Stimulated activated CD8-positive, alpha-beta memory T cell treated with anti-CD3 and anti-CD28 coated beads, Interleukin-4, amount 100 ng/mL, for 1 hour (primary cell): ENCODE measurements at regions not wholly inside any gene's neighbourhood (a gene's known extent, or its start where the extent isn't known, plus 50 kb on each side); places are given as distances from the start of the nearest gene placed in this dataset.
"Not testable (repeated sequence)": the region's sequence is repeated elsewhere in the genome, so short reads cannot be mapped to it uniquely, and the experiment has no call there.

ENCODE experiments used
- DNase-seq, 2 donors: peaks; one replicate each; pipeline ENCODE4 v3.0.0-alpha.2; 2020; ENCODE audit warnings: low read depth in 2 of 2, low spot score in 1 of 2

DNA sequence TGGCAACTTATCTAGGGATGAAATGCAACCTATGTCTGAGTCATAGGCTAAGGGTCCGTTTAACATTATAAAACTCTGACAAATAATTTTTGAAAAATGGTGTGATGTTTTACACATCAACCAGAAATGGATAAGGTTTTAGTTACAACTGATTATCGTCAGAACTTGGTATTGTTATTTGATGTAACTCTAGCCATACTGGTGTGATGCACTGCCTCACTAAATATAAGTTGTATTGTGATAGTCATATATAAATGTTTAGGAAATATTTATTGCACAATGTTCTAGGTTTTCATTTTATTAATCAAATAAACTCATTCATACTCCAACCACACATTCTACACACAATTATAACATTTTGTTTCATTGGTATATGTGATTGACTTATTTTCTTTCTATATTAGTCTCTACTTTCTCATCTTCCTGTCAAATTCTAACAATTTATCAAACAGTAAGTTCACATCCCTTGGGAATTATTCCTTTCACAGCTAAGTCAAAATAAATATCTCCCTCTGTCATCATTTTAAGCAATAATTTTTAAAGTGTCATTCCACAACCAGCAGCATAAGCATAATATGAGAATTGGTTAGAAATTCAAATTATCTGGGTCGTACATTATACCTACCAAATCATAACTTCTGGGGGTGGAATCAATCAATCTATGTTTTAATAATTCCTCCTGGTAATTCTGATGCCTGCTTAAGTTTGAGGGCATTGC, 873.9 kb downstream of the SLITRK1 start:
- DNase-seq, result no peak

- DNase-seq, result no peak
Observed at GRCh38 chr13:83007226-83007625, 875.0 kb downstream of the SLITRK1 start.

- DNase-seq, result no peak
Observed at GRCh38 chr13:83003185-83003584, 879.1 kb downstream of the SLITRK1 start.

DNA sequence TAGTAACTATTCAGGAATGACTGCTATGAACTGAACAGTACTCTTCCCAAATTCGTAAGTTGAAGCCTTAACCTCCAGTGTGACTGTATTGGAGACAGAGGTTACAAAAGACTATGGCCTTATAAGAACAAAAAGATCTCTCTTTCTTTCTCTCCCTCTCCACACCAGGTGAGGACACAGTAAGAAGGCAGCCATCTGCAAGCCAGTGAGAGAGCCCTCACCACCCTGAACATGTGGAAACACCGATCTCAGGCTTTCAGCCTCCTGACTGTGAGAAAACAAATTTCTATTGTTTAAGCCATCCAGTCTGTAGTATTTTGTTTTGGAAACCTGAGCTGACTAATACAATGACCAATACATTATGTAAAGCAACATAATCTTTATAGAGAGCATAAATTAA, 888.9 kb downstream of the SLITRK1 start:
- DNase-seq, result no peak

- no peak for DNase-seq
Observed at GRCh38 chr13:82976499-82976898, 905.8 kb downstream of the SLITRK1 start.

GRCh38 chr13:82963226-82964099, 918.8 kb downstream of the SLITRK1 start:
- DNase-seq, result no peak

- DNase-seq, result no peak
Observed at GRCh38 chr13:82962397-82962796, 919.9 kb downstream of the SLITRK1 start.

DNA sequence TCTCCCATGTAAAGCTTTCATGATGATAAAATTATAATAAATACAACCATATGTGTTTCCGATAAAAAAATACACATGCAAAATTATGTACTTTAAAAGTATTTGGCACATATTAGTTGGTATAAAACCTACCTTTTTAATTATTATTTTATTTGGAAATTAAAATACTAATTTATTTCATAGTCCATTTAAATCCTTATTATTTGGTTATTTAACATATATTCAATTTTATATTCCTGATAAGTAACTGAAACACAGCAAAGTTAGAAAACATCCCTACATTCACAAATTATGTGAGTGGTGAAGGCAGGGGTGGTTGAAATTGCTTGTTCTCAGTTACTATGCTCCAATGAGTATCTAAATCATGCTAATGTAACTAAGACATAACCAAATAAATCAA, 920.5 kb downstream of the SLITRK1 start:
- no peak for DNase-seq

DNA sequence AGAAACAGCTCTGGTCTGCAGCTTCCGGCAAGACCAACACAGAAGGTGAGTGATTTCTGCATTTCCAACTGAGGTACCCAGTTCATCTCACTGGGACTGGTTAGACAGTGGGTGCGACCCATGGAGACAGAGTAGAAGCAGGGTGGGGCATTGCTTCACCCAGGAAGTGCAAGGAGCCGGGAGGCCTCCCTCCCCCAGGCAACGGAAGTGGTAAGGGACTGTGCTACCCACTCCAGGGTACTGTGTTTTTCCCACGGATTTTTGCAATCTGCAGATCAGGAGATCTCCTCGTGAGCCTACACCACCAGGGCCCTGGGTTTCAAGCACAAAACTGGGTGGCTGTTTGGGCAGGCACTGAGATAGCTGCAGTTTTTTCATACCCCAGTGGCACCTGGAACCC, 929.9 kb downstream of the SLITRK1 start:
- not testable (repeated sequence) for DNase-seq

GRCh38 chr13:82947683-82948082, 934.6 kb downstream of the SLITRK1 start:
- no peak for DNase-seq

GRCh38 chr13:82947191-82947621, 935.1 kb downstream of the SLITRK1 start:
- no peak for DNase-seq

DNA sequence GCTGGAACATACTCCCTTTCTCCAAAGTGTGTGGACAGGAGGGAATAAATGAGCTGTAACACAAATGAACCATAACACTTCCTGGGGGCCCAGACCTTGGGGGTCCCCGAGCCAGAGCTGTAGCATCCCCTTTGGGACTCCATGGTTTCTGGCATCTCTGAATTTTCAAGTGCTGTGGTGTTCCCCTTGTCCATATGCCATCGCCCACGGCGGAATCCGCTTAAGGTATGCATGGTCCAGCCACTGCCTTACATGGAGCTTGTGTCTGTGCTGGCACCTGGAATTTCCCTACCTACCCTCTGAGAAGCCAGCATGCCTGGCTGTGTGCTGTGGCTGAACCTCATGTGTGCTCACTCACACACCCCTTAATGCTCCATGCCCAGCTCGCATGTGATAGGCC, 943.6 kb downstream of the SLITRK1 start:
- DNase-seq, result no peak

GRCh38 chr13:82934000-82934399, 948.3 kb downstream of the SLITRK1 start:
- no peak for DNase-seq

- no peak for DNase-seq
Observed at GRCh38 chr13:82925114-82925513, 957.2 kb downstream of the SLITRK1 start.

DNA sequence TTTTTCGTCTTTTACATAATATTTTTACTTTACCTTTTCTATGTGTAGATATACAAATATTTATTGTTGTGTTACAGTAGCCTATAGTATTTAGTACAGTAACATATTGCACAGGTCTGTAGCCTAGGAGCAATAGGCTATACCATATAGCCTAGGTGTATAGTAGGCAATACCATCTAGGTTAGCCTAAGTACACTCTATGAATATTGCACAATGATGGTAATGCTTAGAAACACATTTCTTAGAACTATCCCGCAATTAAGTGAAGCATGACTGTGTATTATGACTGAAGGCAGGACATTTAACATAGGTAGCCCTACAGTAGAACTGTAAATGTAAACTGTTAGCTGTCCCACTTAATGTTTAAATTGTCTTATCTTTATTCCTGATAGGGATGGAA, 964.3 kb downstream of the SLITRK1 start:
- no peak for DNase-seq

GRCh38 chr13:82912564-82912963, 969.7 kb downstream of the SLITRK1 start:
- no peak for DNase-seq

DNA sequence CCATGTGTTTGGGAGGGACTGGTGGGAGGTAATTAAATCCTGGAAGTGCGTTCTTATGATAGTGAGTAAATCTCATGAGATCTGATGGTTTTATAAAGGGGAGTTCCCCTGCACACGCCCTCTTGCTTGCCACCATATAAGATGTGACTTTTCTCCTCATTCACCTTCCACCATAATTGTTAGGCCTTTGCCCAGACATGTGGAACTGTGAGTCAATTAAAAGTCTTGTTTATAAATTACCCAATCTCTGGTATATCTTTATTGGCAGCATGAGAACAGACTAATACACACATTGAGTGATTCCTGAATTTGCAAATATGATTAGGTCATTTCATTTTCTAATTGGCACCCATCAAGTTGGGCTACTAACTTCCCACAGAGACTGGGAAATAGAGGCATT, 977.2 kb downstream of the SLITRK1 start:
- DNase-seq, result no peak

- no peak for DNase-seq
Observed at GRCh38 chr13:82900453-82900852, 981.8 kb downstream of the SLITRK1 start.

GRCh38 chr13:82898586-82898985, 983.7 kb downstream of the SLITRK1 start:
- no peak for DNase-seq

DNA sequence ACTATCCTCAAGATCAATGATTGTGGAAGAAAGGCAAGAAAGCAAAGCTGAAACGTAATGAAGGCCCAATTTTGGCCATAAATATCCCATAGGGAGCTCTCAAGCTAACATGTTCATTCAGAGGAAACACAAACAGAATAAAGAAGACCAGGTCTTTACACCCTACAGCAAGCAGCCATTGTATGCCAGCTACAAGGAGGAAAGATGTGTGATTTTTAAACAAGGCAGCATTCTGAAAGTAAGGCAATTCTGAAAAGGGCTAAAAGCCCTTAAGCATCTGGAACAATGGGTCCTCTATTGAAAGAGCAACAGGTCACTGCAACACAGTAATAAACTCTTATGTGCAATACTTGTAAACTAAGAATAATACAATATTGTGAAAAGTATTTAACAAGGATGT, 1002.4 kb downstream of the SLITRK1 start:
- DNase-seq, result no peak

DNA sequence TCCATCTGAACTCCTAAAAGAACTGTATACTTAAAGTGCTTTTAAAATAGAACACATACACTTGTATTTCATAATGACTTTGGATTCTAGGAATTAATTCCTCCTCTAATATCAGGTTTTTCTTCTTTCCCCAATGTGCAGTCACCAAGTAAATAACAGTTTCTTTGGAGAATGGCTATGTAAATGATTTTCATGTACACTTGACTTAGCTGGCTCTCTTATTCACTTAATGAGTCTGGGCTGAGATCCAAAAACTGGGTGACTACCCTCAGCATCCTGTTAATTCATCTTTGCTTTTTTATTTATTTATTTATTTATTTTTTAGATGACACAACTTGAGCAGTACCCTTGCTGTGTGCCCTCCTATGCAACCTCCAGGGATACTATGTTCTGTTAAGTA, 1003.7 kb downstream of the SLITRK1 start:
- DNase-seq, result no peak

- no peak for DNase-seq
Observed at GRCh38 chr13:82867284-82867683, 1015.0 kb downstream of the SLITRK1 start.
